ENCODE measurements at regions not wholly inside any gene's neighbourhood (a gene's known extent, or its start where the extent isn't known, plus 50 kb on each side); places are given as distances from the start of the nearest gene placed in this dataset.

- TF ChIP-seq, protein P1, sequence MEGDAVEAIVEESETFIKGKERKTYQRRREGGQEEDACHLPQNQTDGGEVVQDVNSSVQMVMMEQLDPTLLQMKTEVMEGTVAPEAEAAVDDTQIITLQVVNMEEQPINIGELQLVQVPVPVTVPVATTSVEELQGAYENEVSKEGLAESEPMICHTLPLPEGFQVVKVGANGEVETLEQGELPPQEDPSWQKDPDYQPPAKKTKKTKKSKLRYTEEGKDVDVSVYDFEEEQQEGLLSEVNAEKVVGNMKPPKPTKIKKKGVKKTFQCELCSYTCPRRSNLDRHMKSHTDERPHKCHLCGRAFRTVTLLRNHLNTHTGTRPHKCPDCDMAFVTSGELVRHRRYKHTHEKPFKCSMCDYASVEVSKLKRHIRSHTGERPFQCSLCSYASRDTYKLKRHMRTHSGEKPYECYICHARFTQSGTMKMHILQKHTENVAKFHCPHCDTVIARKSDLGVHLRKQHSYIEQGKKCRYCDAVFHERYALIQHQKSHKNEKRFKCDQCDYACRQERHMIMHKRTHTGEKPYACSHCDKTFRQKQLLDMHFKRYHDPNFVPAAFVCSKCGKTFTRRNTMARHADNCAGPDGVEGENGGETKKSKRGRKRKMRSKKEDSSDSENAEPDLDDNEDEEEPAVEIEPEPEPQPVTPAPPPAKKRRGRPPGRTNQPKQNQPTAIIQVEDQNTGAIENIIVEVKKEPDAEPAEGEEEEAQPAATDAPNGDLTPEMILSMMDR (IDR thresholded peaks at IDR 0.05; ENCODE audit: control insufficient read depth, insufficient read depth, low read depth, low read length, missing control alignments) = no peak
- H3K4me3 ChIP-seq (ENCODE audit: control insufficient read depth, low read depth, low read length) = no peak overlapping the region
- no peak for DNase-seq (ENCODE audit: low read depth)
Measured at GRCh38 chr5:129821477-129822131, 73.7 kb downstream of the MINAR2 start.

DNA sequence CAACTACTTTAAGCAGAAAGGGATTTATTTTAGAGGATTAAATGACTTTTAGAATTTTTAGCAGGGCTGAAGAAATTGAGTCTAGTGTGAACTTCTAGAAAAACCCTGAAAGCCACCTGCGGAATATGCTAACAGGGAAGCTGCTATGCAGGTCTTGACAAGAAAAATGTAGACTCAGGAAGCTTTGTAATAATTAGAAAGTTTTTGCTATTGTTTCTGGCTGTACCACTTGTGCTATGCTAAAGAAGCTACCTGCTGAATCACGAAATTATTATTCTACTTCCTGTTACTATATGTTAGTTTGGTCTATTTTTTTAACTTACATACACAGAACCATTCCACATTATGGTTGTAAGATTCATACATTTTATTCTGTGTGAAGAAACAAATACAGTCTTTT is 74.0 kb upstream of the CHSY3 start:
- TF ChIP-seq, protein P1 (IDR thresholded peaks at IDR 0.05; ENCODE audit: control insufficient read depth, insufficient read depth, low read depth, low read length, missing control alignments) = no peak
- no peak overlapping the region for H3K4me3 ChIP-seq (ENCODE audit: control insufficient read depth, low read depth, low read length)
- no peak for DNase-seq (ENCODE audit: low read depth)

DNA sequence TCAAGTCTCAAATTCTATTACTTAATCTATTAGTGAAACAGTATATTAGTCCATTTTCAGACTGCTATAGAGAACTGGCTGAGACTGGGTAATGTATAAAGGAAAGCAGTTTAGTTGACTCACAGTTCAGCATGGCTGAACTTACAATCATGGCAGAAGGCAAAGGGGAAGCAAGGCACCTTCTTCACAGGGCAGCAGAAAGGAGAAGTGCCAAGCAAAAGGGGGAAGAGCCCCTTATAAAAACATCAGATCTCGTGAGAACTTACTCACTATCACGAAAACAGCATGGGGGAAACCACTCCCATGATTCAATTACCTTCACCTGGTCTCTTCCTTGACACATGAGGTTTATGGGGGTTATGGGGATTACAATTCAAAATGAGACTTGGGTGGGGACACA is 67.9 kb upstream of the CHSY3 start:
- TF ChIP-seq, protein P1 (IDR thresholded peaks at IDR 0.05; ENCODE audit: control insufficient read depth, insufficient read depth, low read depth, low read length, missing control alignments) = no peak
- H3K4me3 ChIP-seq (ENCODE audit: control insufficient read depth, low read depth, low read length) = no peak overlapping the region
- DNase-seq (ENCODE audit: low read depth) = no peak

DNA sequence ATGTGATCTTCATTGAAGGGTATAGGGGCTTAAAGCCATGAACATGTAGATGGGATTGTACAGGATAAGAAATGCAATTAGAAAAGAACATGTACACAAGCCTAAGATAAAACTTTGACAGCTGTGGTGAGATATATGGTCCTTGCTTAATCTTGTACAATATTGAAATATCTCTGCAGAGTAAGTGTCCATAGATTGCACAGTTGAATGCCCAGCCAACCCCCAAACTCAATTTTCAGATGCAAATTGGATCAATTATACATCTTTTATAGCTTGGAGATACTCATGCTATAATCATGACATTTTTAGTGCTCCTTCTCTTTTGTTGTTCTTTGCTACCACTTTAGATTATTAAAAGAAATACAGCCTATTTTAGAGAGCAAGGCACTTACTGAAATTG is 59.5 kb upstream of the CHSY3 start:
- H3K4me3 ChIP-seq (ENCODE audit: control insufficient read depth, low read depth, low read length) = no peak overlapping the region
- TF ChIP-seq, protein P1 (IDR thresholded peaks at IDR 0.05; ENCODE audit: control insufficient read depth, insufficient read depth, low read depth, low read length, missing control alignments) = no peak
- no peak for DNase-seq (ENCODE audit: low read depth)

DNA sequence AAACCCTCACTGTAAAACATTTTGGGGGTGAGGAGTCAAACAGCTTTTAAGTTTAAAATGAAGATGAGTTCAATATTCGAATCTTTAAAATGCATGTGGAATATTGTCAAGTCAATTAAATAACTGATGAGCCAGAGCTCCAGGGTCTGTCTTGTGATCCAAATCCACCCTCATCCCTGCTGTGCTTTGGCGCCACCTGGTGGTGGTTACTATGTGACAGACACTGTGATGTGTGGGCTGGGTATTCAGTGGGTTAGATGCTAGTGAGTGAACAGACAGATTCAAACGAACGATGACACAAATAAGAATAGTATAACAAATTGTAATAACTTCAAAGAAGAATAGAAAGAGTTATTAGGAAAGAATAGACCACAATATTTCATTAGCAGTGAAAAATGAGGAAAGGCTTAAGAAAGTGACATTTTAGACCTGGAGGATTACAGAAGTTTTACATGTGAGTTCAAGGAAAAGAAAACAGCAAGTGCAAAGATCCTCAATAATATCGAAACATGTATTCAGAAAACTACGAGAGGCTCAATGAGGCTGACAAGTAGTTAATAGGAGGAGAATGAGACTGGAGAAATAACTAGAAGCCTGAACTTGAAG is 51.4 kb upstream of the CHSY3 start:
- DNase-seq (ENCODE audit: low read depth) = peak; percentile 16
- TF ChIP-seq, protein P1 (IDR thresholded peaks at IDR 0.05; ENCODE audit: control insufficient read depth, insufficient read depth, low read depth, low read length, missing control alignments) = peak; percentile 96
- no peak overlapping the region for H3K4me3 ChIP-seq (ENCODE audit: control insufficient read depth, low read depth, low read length)

DNA sequence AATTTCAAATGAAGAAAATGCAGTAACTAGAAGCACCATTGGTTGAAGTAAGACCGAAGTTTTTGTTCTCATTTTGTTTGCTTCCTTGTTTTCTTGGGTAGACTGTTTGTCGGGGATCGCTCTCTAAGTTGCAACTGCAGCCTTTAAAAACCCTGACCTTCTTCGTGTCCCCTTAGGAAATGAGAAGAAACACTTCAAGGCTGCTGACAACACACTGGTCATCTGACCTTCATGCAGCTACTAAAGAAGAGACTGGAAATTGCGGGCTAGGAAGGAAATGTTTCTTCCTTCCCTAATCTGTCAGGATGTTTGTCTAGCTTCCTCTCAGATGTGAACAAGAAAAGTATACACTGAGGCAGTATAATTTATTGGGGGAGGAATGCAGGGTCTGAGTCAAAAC is 50.7 kb upstream of the CHSY3 start:
- TF ChIP-seq, protein P1 (IDR thresholded peaks at IDR 0.05; ENCODE audit: control insufficient read depth, insufficient read depth, low read depth, low read length, missing control alignments) = no peak
- no peak for DNase-seq (ENCODE audit: low read depth)
- no peak overlapping the region for H3K4me3 ChIP-seq (ENCODE audit: control insufficient read depth, low read depth, low read length)
